IPS DF 6.9 (cell line): ENCODE measurements at regions not wholly inside any gene's neighbourhood (a gene's known extent, or its start where the extent isn't known, plus 50 kb on each side); places are given as distances from the start of the nearest gene placed in this dataset.
"Not testable (repeated sequence)": the region's sequence is repeated elsewhere in the genome, so short reads cannot be mapped to it uniquely, and the experiment has no call there.

Experiments
- DNase-seq: peaks from one replicate; pipeline ENCODE4 v3.0.0-alpha.2; 2013; ENCODE audit warnings: low read depth, low spot score
- H3K27ac ChIP-seq: one replicate; pipeline ENCODE4 v1.5.1; 2013; ENCODE audit warnings: low read length, control low read depth
- H3K27me3 ChIP-seq: 2 replicates; pipeline ENCODE4 v1.6.1; 2013; ENCODE audit warnings: mild to moderate bottlenecking, low read length; ENCODE audit not compliant: control insufficient read depth, insufficient read depth
- H3K36me3 ChIP-seq: 2 replicates; pipeline ENCODE4 v1.6.1; 2013; ENCODE audit warnings: low read length; ENCODE audit not compliant: control insufficient read depth, insufficient read depth
- H3K4me1 ChIP-seq: 2 replicates; pipeline ENCODE4 v1.6.1; 2013; ENCODE audit warnings: low read length; ENCODE audit not compliant: control insufficient read depth, insufficient read depth
- H3K4me3 ChIP-seq: 2 replicates; pipeline ENCODE4 v1.5.1; 2013; ENCODE audit warnings: mild to moderate bottlenecking, low read length
- H3K9me3 ChIP-seq: 2 replicates; pipeline ENCODE4 v1.6.1; 2013; ENCODE audit warnings: low read length, inconsistent platforms; ENCODE audit not compliant: control insufficient read depth, insufficient read depth
- WGBS: extraction: QIAGEN DNeasy Blood & Tissue Kit; methylation state at CpG from one replicate; pipeline ENCODE4 v1.1.7; 2013; ENCODE audit warnings: mixed read lengths, missing lambda C conversion rate; ENCODE audit not compliant: insufficient read length, insufficient coverage; 5-methylcytosine and 5-hydroxymethylcytosine counted together

DNA sequence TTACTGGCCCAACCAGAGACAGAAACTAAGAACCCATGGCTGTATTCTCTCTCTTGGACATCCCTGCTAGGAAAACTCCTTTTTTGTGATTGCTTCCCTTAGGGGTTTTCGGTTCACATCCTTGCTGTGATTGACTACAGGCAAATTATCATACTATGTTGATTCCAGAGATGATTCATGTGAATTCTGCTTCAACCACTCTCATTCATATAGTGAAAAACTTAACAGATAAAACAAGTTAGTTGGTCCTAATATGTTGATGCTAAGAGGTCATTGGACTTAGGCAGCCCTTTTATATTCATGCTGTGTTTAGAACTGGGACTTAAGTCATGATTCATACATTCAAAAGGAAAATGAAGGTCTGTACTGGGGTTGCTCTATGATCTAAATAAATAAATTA is 76.9 kb upstream of the CCN2 start:
- WGBS = no CpG with 5 or more reads among the region's 1 CpG
- H3K4me1 ChIP-seq = no peaks in the 10 kb centered on the region; the same call in 1 of the 2 replicates
- no peaks in the 10 kb centered on the region for H3K36me3 ChIP-seq
- no peak for DNase-seq
- no peak overlapping the region for H3K4me3 ChIP-seq
- H3K27ac ChIP-seq = no peak overlapping the region
- H3K9me3 ChIP-seq = no peaks in the 10 kb centered on the region; the same call in 1 of the 2 replicates
- no peaks in the 10 kb centered on the region for H3K27me3 ChIP-seq

DNA sequence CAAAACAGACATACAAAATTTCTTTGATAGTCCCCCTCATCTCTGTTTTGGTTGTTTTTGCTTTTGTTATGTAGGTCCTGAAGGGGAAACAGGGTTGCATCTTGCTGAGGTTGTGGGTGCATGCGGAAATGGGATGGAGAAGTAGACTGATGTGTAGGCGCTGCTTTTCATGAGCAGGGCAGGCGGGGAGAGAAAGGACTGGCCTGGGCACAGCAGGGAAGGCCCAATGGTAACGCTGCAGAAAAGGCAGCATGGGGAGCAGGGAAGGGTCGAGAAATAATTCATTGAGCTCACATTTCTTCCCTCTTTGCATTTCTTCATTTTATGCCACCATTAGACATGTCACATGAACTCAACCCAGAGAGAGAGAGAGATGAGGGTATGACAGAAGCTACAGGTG is 74.3 kb upstream of the CCN2 start:
- Histone ChIP-seq H3K9me3 (no peaks in the 10 kb centered on the region; the same call in 1 of the 2 replicates), H3K27ac (no peak overlapping the region), H3K4me1 (peaks cover 1% of the 10 kb centered on the region; the same call in 1 of the 2 replicates), H3K4me3 (no peak overlapping the region), H3K27me3 (no peaks in the 10 kb centered on the region), H3K36me3 (no peaks in the 10 kb centered on the region)
- no CpG with 5 or more reads among the region's 5 CpGs for WGBS
- no peak for DNase-seq

DNA sequence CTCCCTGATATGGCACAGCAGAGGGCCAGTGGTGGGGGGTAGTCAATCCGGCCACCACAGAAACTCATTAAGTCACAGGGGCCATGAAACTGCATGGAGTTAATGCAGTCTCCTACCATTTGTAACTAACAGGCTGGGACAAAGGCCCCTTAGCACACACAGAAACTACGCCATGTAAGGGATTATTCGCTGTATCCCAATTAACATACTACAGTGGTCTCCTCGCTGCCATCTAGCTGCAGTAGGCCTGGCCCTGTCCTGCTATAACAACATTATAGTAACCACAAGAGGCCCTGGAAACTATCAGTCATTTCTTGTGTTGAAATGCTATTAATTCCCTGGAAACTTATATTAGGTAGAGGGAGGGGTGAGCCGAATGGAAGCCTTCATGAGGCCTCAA is 72.3 kb upstream of the CCN2 start:
- no peak overlapping the region for H3K4me3 ChIP-seq
- H3K4me1 ChIP-seq = peaks cover 1% of the 10 kb centered on the region; the same call in 1 of the 2 replicates
- no CpG with 5 or more reads among the region's 5 CpGs for WGBS
- no peak overlapping the region for H3K27ac ChIP-seq
- H3K9me3 ChIP-seq = no peaks in the 10 kb centered on the region; the same call in 1 of the 2 replicates
- no peak for DNase-seq
- no peaks in the 10 kb centered on the region for H3K27me3 ChIP-seq
- no peaks in the 10 kb centered on the region for H3K36me3 ChIP-seq

DNA sequence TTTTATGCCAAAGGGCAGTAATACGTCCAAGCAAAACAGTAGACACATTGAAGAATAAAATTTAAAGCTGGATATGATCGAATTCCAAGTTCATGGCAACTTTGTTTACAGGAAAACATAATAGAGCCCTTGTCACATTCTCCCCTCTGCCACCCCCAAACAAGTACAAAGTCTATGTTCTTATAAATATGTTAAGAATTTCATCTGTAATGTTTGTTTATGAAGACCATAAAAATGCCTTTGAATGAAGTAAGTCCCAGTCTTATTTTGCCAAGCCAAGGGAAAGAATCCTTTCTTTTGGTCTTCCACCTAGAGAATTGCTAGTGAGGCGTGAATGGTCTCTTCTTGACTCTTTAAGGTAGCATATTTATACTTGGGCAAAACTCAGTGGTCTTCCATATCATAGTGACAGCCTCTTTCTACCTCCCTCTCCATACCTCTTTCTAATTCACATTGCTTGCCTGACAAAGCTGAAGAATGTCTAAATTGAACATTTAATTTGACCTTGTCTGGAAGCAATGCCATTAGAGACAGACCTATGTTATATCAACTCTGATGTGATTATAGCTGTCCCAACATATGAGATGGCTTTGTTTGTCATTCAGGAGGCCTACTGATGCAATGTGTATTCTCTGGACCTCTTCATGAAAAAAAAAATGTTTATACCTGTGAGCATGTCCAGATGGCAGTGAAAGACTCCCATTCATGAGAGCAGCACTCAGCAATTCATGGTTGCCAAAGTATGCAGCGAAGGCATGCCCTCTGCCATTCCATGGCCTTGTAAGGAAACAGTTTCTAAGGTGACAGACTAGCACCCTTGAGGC is 70.6 kb upstream of the CCN2 start:
- WGBS = no CpG with 5 or more reads among the region's 4 CpGs
- no peak overlapping the region for H3K4me3 ChIP-seq
- DNase-seq = no peak

GRCh38 chr6:132020918-132021317 is 69.7 kb upstream of the CCN2 start:
- DNase-seq, H3K9me3 ChIP-seq, H3K27ac ChIP-seq, H3K27me3 ChIP-seq, H3K36me3 ChIP-seq, H3K4me1 ChIP-seq, H3K4me3 ChIP-seq: not testable (repeated sequence)
- no CpG with 5 or more reads among the region's 4 CpGs for WGBS

More for the DNA sequence above, 70.6 kb upstream of the CCN2 start:
- no peaks in the 10 kb centered on the region; the same call in 1 of the 2 replicates for H3K9me3 ChIP-seq
- H3K27ac ChIP-seq = no peak overlapping the region
- peaks cover 1% of the 10 kb centered on the region; the same call in 1 of the 2 replicates for H3K4me1 ChIP-seq
- H3K27me3 ChIP-seq = no peaks in the 10 kb centered on the region
- no peaks in the 10 kb centered on the region for H3K36me3 ChIP-seq

DNA sequence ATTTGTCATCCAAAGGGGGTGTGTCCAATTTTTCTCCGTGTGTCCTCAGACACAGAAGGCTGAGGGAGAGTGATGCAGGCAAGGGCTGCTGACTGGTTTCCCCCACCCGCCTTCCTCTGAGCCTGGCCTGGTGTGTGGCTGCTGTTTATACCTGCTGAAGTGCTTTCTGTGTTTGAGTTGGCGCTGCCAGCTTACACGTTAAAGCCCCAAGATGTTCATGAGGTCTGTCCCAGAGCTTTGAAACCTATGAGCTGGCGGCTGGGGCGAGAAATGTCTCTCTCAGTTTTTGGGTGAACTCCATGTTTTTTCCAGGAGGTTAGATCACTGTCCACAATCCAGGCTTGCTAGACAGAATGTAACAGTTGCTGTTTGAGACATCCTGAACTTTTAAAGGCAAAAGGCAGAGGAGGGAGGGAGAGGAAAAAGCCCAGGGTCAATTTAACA is 69.0 kb upstream of the CCN2 start:
- H3K27ac ChIP-seq = no peak overlapping the region

GRCh38 chr6:132019586-132019985 is 68.4 kb upstream of the CCN2 start:
- H3K27ac ChIP-seq = no peak overlapping the region
- H3K4me1 ChIP-seq = peaks cover 1% of the 10 kb centered on the region; the same call in 1 of the 2 replicates
- H3K36me3 ChIP-seq = no peaks in the 10 kb centered on the region
- DNase-seq = no peak
- no peaks in the 10 kb centered on the region for H3K27me3 ChIP-seq
- no peak overlapping the region for H3K4me3 ChIP-seq
- WGBS = no CpG with 5 or more reads among the region's 1 CpG
- H3K9me3 ChIP-seq = no peaks in the 10 kb centered on the region; the same call in 1 of the 2 replicates

More for the DNA sequence above, 69.0 kb upstream of the CCN2 start:
- H3K27me3 ChIP-seq = no peaks in the 10 kb centered on the region
- H3K36me3 ChIP-seq = no peaks in the 10 kb centered on the region
- no CpG with 5 or more reads among the region's 6 CpGs for WGBS
- H3K4me1 ChIP-seq = peaks cover 1% of the 10 kb centered on the region; the same call in 1 of the 2 replicates
- no peak for DNase-seq
- H3K9me3 ChIP-seq = no peaks in the 10 kb centered on the region; the same call in 1 of the 2 replicates
- no peak overlapping the region for H3K4me3 ChIP-seq

DNA sequence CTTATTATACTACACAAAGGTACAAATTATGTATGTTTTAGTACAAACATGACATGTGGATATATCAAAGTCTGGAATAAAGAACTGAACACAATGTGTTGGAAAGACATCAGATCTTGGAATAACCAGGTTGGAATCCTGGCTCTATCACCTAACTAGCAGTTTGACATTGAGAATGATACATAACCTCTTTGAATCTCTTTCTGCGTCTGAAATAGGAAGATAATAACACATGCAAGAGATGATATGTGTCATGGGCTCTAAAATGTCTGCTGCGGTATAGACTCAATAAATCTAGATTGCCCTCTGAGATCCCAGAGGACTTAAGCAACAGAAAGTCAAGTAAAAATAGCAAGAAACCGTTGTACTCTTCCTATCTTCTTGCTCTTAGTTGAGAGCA is 66.8 kb upstream of the CCN2 start:
- Histone ChIP-seq H3K9me3 (no peaks in the 10 kb centered on the region), H3K27me3 (no peaks in the 10 kb centered on the region), H3K36me3 (no peaks in the 10 kb centered on the region), H3K4me1 (0 out of 2 replicates have a peak, but pooled peaks cover 1% of the 10 kb centered on the region), H3K27ac (no peak overlapping the region), H3K4me3 (no peak overlapping the region)
- no peak for DNase-seq
- WGBS = no CpG with 5 or more reads among the region's 3 CpGs

GRCh38 chr6:132016396-132016795 is 65.2 kb upstream of the CCN2 start:
- Histone ChIP-seq H3K27me3 (no peaks in the 10 kb centered on the region), H3K36me3 (no peaks in the 10 kb centered on the region), H3K27ac (no peak overlapping the region), H3K4me1 (no peaks in the 10 kb centered on the region), H3K4me3 (no peak overlapping the region), H3K9me3 (no peaks in the 10 kb centered on the region)
- DNase-seq = no peak
- no CpG with 5 or more reads among the region's 1 CpG for WGBS

- H3K36me3 ChIP-seq = no peaks in the 10 kb centered on the region
- DNase-seq = no peak
- H3K9me3 ChIP-seq = no peaks in the 10 kb centered on the region
- H3K4me3 ChIP-seq = no peak overlapping the region
- H3K4me1 ChIP-seq = no peaks in the 10 kb centered on the region
- no peak overlapping the region for H3K27ac ChIP-seq
- no CpG with 5 or more reads among the region's 2 CpGs for WGBS
- no peaks in the 10 kb centered on the region for H3K27me3 ChIP-seq
Observed at GRCh38 chr6:132011582-132011981, 60.4 kb upstream of the CCN2 start.

- H3K4me1 ChIP-seq = no peaks in the 10 kb centered on the region
- H3K27ac ChIP-seq = no peak overlapping the region
- no peak overlapping the region for H3K4me3 ChIP-seq
- no peak for DNase-seq
- no peaks in the 10 kb centered on the region for H3K27me3 ChIP-seq
- H3K36me3 ChIP-seq = no peaks in the 10 kb centered on the region
- no peaks in the 10 kb centered on the region for H3K9me3 ChIP-seq
Observed at GRCh38 chr6:132009175-132009574, 58.0 kb upstream of the CCN2 start.
